B cell (primary cell): ENCODE measurements at regions not wholly inside any gene's neighbourhood (a gene's known extent, or its start where the extent isn't known, plus 50 kb on each side); places are given as distances from the start of the nearest gene placed in this dataset.

Source experiments
- EZH2 ChIP-seq: IDR thresholded peaks from 2 replicates; pipeline ENCODE4 v1.6.1; 2012; ENCODE audit warnings: borderline replicate concordance, low read depth, mild to moderate bottlenecking, moderate library complexity, low read length; ENCODE audit not compliant: insufficient read depth, poor library complexity, severe bottlenecking
- TF ChIP-seq, protein P1 (sequence below): fragments of 200-600 bp; IDR thresholded peaks from one replicate; pipeline ENCODE4 v1.8.0; 2022; ENCODE audit warnings: antibody characterized with exemption, mild to moderate bottlenecking

DNA sequence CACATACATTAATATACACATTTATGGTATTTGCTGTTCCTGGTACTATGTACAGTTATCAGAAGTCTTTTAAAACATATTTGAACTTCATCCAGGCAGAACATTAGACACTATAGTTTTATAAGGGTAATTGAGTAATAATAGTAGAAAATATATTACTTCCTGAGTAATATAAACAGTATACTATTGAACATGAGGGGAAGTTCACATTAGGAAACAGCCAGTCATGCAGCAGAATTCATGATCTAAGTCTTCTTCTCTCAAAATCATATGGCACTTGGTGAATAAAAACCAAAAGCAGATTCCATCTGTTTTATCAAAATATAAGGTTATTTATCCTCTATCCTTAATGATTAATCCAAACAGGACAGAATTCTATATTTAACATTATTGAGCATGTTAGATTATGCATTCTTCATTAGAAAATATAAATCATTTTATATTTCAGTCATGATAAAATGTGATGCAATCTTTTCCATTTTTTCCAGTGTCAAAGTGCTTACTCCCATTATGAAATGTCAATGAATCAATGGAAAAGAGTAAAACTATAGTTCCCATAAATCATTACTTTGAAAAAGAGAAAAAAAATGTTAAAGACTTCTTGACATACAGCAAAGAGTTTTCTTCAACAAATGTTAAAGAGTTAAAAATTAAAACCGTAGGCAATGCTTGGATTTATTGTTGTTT is 584.3 kb upstream of the TUSC1 start:
- TF ChIP-seq, protein P1, sequence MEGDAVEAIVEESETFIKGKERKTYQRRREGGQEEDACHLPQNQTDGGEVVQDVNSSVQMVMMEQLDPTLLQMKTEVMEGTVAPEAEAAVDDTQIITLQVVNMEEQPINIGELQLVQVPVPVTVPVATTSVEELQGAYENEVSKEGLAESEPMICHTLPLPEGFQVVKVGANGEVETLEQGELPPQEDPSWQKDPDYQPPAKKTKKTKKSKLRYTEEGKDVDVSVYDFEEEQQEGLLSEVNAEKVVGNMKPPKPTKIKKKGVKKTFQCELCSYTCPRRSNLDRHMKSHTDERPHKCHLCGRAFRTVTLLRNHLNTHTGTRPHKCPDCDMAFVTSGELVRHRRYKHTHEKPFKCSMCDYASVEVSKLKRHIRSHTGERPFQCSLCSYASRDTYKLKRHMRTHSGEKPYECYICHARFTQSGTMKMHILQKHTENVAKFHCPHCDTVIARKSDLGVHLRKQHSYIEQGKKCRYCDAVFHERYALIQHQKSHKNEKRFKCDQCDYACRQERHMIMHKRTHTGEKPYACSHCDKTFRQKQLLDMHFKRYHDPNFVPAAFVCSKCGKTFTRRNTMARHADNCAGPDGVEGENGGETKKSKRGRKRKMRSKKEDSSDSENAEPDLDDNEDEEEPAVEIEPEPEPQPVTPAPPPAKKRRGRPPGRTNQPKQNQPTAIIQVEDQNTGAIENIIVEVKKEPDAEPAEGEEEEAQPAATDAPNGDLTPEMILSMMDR = no peak
- no peak for TF ChIP-seq EZH2
